Astrocyte (in vitro differentiated cells and primary cell): ENCODE measurements at regions not wholly inside any gene's neighbourhood (a gene's known extent, or its start where the extent isn't known, plus 50 kb on each side); places are given as distances from the start of the nearest gene placed in this dataset.

Experiments used
- CTCF ChIP-seq: IDR thresholded peaks from 2 replicates; pipeline ENCODE4 v1.5.1; 2011; ENCODE audit warnings: low read depth, mild to moderate bottlenecking, inconsistent platforms, low read length, moderate library complexity; ENCODE audit not compliant: insufficient read depth
- EZH2 ChIP-seq: IDR thresholded peaks from 2 replicates; pipeline ENCODE4 v1.6.1; 2012; ENCODE audit warnings: mild to moderate bottlenecking, low read length, inconsistent platforms; ENCODE audit not compliant: insufficient read depth

GRCh38 chr5:39876146-39876545, 451.4 kb upstream of the DAB2 start:
- TF ChIP-seq EZH2 (no peak), CTCF (no peak)
